ENCODE measurements at regions not wholly inside any gene's neighbourhood (a gene's known extent, or its start where the extent isn't known, plus 50 kb on each side); places are given as distances from the start of the nearest gene placed in this dataset.

DNA sequence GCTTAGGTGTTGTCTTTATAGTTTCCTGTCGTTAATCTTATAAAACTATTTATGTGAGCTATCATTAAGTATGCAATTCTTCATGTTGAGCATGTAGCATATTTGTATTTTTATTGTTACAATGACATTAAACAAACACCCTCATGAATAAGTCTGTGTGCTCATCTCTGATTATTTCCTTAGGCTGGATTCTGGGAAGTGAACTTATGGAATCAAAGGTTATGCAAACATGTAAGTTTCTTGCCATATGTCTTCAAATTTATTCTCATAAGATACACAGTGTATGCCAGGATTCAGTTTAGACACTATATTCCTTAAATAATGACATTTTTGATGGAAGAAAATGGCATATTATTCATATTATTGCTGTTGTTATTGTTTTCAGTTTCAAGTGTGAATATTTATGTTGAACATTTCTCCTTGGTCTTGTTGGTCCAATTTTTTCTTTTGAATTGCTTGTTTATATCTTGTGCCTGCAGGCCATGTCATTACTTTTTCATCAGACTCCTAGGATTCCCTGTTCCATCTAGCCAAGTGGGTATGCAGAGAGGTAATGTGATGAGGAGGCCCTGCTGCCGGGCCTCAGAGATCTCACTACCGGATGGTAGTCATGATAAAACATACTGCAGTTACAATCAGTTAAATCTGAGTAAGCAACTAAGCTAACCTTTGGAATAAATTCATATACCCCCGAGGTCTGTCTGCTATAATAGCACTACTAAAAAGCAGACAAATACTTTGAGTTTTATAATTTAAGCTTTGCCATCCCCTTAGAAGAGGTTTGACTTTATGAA lies 684.3 kb upstream of the SGO1 start:
- WGBS (ENCODE audit: insufficient coverage): 90% methylated on average over 2 of the region's 4 CpGs
- DNase-seq: no peak
- Histone ChIP-seq H3K36me3 (ENCODE audit: control insufficient read depth in 4 of 4, insufficient read depth in 4 of 4, low read length in 3 of 4) (no peaks in the 10 kb centered on the region), H3K9me3 (ENCODE audit: control extremely low read depth in 1 of 5, control insufficient read depth in 4 of 5, insufficient read depth in 2 of 5, low read depth in 1 of 5, low read length in 4 of 5) (no peaks in the 10 kb centered on the region), H3K27ac (ENCODE audit: insufficient read depth in 1 of 2, low read depth in 1 of 2, low read length in 2 of 2, poor library complexity in 1 of 2, severe bottlenecking in 2 of 2) (no peak overlapping the region), H3K4me1 (ENCODE audit: control extremely low read depth in 1 of 4, control insufficient read depth in 4 of 4, insufficient read depth in 4 of 4, low read length in 3 of 4) (no peaks in the 10 kb centered on the region), H3K27me3 (replicated peaks in 2 of 5; ENCODE audit: control insufficient read depth in 4 of 5, insufficient read depth in 5 of 5, low read length in 4 of 5) (no peaks in the 10 kb centered on the region), H3K4me3 (ENCODE audit: control insufficient read depth in 1 of 7, extremely low read depth in 1 of 7, insufficient read depth in 4 of 7, low read depth in 2 of 7, low read length in 6 of 7) (no peak overlapping the region)
- POLR2A ChIA-PET: no interaction called here
- CTCF ChIA-PET: no interaction called here

DNA sequence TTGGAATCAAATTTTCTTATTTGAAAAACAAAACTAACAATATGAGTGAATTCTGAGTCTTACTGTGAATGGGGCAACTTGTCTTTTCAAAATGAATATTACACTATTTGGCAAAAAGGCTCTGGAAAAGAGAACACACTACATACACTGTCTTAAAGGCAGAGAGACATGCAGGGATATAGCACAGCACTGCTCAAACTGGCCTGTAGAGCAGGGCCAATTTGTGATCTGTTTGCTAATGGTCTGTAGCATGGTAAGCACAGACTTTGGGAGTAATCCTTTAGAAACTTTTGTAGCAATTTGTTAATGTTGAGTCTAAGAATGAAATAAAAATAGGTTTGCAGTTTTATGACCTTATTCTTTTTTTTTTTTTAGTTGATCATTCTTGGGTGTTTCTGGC lies 679.8 kb upstream of the SGO1 start:
- ChIA-PET POLR2A (no interaction called here), CTCF (no interaction called here)
- H3K27ac ChIP-seq (ENCODE audit: insufficient read depth in 1 of 2, low read depth in 1 of 2, low read length in 2 of 2, poor library complexity in 1 of 2, severe bottlenecking in 2 of 2): no peak overlapping the region
- H3K4me3 ChIP-seq (ENCODE audit: control insufficient read depth in 1 of 7, extremely low read depth in 1 of 7, insufficient read depth in 4 of 7, low read depth in 2 of 7, low read length in 6 of 7): no peak overlapping the region
- DNase-seq: no peak
- no peaks in the 10 kb centered on the region for H3K9me3 ChIP-seq (ENCODE audit: control extremely low read depth in 1 of 5, control insufficient read depth in 4 of 5, insufficient read depth in 2 of 5, low read depth in 1 of 5, low read length in 4 of 5)
- H3K36me3 ChIP-seq (ENCODE audit: control insufficient read depth in 4 of 4, insufficient read depth in 4 of 4, low read length in 3 of 4): no peaks in the 10 kb centered on the region
- H3K4me1 ChIP-seq (ENCODE audit: control extremely low read depth in 1 of 4, control insufficient read depth in 4 of 4, insufficient read depth in 4 of 4, low read length in 3 of 4): no peaks in the 10 kb centered on the region
- no peaks in the 10 kb centered on the region for H3K27me3 ChIP-seq (replicated peaks in 2 of 5; ENCODE audit: control insufficient read depth in 4 of 5, insufficient read depth in 5 of 5, low read length in 4 of 5)

DNA sequence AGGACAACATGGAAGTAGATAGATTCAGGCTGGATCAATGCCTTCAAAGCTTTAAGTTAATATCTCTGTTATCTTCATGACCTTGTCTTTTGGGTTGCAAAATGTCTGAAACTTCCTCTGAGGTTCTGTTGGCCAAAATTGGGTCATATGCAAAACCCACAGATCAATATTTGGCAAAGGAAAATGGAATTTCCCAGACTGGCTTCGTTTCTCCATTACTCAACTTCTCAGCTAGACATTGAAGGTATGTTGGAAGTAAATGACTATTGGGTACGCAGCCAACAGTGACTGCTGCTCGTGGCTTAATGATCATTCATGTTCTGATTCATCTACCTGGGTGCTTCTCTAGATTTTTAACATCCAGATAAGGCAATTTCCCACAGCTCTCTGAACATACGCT lies 675.4 kb upstream of the SGO1 start:
- DNase-seq: no peak
- ChIA-PET CTCF (no interaction called here), POLR2A (no interaction called here)
- no peak overlapping the region for H3K27ac ChIP-seq (ENCODE audit: insufficient read depth in 1 of 2, low read depth in 1 of 2, low read length in 2 of 2, poor library complexity in 1 of 2, severe bottlenecking in 2 of 2)
- 83% methylated on average over 3 of the region's 4 CpGs for WGBS (ENCODE audit: insufficient coverage)
- no peak overlapping the region for H3K4me3 ChIP-seq (ENCODE audit: control insufficient read depth in 1 of 7, extremely low read depth in 1 of 7, insufficient read depth in 4 of 7, low read depth in 2 of 7, low read length in 6 of 7)
- no peaks in the 10 kb centered on the region for H3K9me3 ChIP-seq (ENCODE audit: control extremely low read depth in 1 of 5, control insufficient read depth in 4 of 5, insufficient read depth in 2 of 5, low read depth in 1 of 5, low read length in 4 of 5)
- no peaks in the 10 kb centered on the region for H3K4me1 ChIP-seq (ENCODE audit: control extremely low read depth in 1 of 4, control insufficient read depth in 4 of 4, insufficient read depth in 4 of 4, low read length in 3 of 4)
- no peaks in the 10 kb centered on the region for H3K36me3 ChIP-seq (ENCODE audit: control insufficient read depth in 4 of 4, insufficient read depth in 4 of 4, low read length in 3 of 4)
- no peaks in the 10 kb centered on the region for H3K27me3 ChIP-seq (replicated peaks in 2 of 5; ENCODE audit: control insufficient read depth in 4 of 5, insufficient read depth in 5 of 5, low read length in 4 of 5)

- 80% methylated on average over 1 of the region's 2 CpGs for WGBS (ENCODE audit: insufficient coverage)
- ChIA-PET POLR2A (no interaction called here), CTCF (no interaction called here)
- no peaks in the 10 kb centered on the region for H3K27me3 ChIP-seq (replicated peaks in 2 of 5; ENCODE audit: control insufficient read depth in 4 of 5, insufficient read depth in 5 of 5, low read length in 4 of 5)
- H3K36me3 ChIP-seq (ENCODE audit: control insufficient read depth in 4 of 4, insufficient read depth in 4 of 4, low read length in 3 of 4): no peaks in the 10 kb centered on the region
- no peaks in the 10 kb centered on the region for H3K4me1 ChIP-seq (ENCODE audit: control extremely low read depth in 1 of 4, control insufficient read depth in 4 of 4, insufficient read depth in 4 of 4, low read length in 3 of 4)
- DNase-seq: no peak
- H3K4me3 ChIP-seq (ENCODE audit: control insufficient read depth in 1 of 7, extremely low read depth in 1 of 7, insufficient read depth in 4 of 7, low read depth in 2 of 7, low read length in 6 of 7): no peak overlapping the region
- H3K27ac ChIP-seq (ENCODE audit: insufficient read depth in 1 of 2, low read depth in 1 of 2, low read length in 2 of 2, poor library complexity in 1 of 2, severe bottlenecking in 2 of 2): no peak overlapping the region
- H3K9me3 ChIP-seq (ENCODE audit: control extremely low read depth in 1 of 5, control insufficient read depth in 4 of 5, insufficient read depth in 2 of 5, low read depth in 1 of 5, low read length in 4 of 5): peaks cover 0 to 6% (median 3%) of the 10 kb centered on the region in 5 experiments
These were observed 671.6 kb upstream of the SGO1 start for GRCh38 chr3:20857636-20858035.

DNA sequence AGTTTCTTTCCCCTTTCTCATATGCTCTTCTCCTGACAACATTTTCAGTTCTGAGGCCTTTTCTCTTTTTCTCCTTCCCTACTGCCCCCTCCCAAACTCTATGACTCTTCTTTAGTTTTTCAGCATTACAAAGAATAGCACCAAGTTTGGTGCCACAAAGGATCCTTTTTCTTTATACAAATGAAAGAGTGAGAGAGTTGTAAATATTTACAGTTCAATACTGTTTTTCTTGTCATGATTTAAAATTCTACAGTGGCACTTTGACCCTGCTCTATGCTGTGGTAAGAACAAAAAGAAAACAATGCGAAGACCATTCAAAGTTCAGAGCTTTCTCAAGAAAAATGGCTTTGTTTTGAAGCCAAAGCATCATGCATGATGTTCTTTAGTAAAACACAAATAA lies 667.9 kb upstream of the SGO1 start:
- H3K36me3 ChIP-seq (ENCODE audit: control insufficient read depth in 4 of 4, insufficient read depth in 4 of 4, low read length in 3 of 4): no peaks in the 10 kb centered on the region
- H3K4me1 ChIP-seq (ENCODE audit: control extremely low read depth in 1 of 4, control insufficient read depth in 4 of 4, insufficient read depth in 4 of 4, low read length in 3 of 4): no peaks in the 10 kb centered on the region
- WGBS (ENCODE audit: insufficient coverage): 100% methylated on average over 1 of the region's 1 CpG
- ChIA-PET CTCF (no interaction called here), POLR2A (no interaction called here)
- no peak overlapping the region for H3K4me3 ChIP-seq (ENCODE audit: control insufficient read depth in 1 of 7, extremely low read depth in 1 of 7, insufficient read depth in 4 of 7, low read depth in 2 of 7, low read length in 6 of 7)
- H3K9me3 ChIP-seq (ENCODE audit: control extremely low read depth in 1 of 5, control insufficient read depth in 4 of 5, insufficient read depth in 2 of 5, low read depth in 1 of 5, low read length in 4 of 5): peaks cover 0 to 6% (median 3%) of the 10 kb centered on the region in 5 experiments
- H3K27me3 ChIP-seq (replicated peaks in 2 of 5; ENCODE audit: control insufficient read depth in 4 of 5, insufficient read depth in 5 of 5, low read length in 4 of 5): no peaks in the 10 kb centered on the region
- DNase-seq: no peak
- H3K27ac ChIP-seq (ENCODE audit: insufficient read depth in 1 of 2, low read depth in 1 of 2, low read length in 2 of 2, poor library complexity in 1 of 2, severe bottlenecking in 2 of 2): no peak overlapping the region

GRCh38 chr3:20852712-20853111 lies 666.7 kb upstream of the SGO1 start:
- no peaks in the 10 kb centered on the region for H3K4me1 ChIP-seq (ENCODE audit: control extremely low read depth in 1 of 4, control insufficient read depth in 4 of 4, insufficient read depth in 4 of 4, low read length in 3 of 4)
- WGBS (ENCODE audit: insufficient coverage): 95% methylated on average over 2 of the region's 2 CpGs
- CTCF ChIA-PET: no interaction called here
- no peaks in the 10 kb centered on the region for H3K36me3 ChIP-seq (ENCODE audit: control insufficient read depth in 4 of 4, insufficient read depth in 4 of 4, low read length in 3 of 4)
- H3K4me3 ChIP-seq (ENCODE audit: control insufficient read depth in 1 of 7, extremely low read depth in 1 of 7, insufficient read depth in 4 of 7, low read depth in 2 of 7, low read length in 6 of 7): no peak overlapping the region
- no peak overlapping the region for H3K27ac ChIP-seq (ENCODE audit: insufficient read depth in 1 of 2, low read depth in 1 of 2, low read length in 2 of 2, poor library complexity in 1 of 2, severe bottlenecking in 2 of 2)
- POLR2A ChIA-PET: no interaction called here
- H3K27me3 ChIP-seq (replicated peaks in 2 of 5; ENCODE audit: control insufficient read depth in 4 of 5, insufficient read depth in 5 of 5, low read length in 4 of 5): no peaks in the 10 kb centered on the region
- H3K9me3 ChIP-seq (ENCODE audit: control extremely low read depth in 1 of 5, control insufficient read depth in 4 of 5, insufficient read depth in 2 of 5, low read depth in 1 of 5, low read length in 4 of 5): peaks cover 0 to 6% (median 3%) of the 10 kb centered on the region in 5 experiments
- no peak for DNase-seq

- no peaks in the 10 kb centered on the region for H3K27me3 ChIP-seq (replicated peaks in 2 of 5; ENCODE audit: control insufficient read depth in 4 of 5, insufficient read depth in 5 of 5, low read length in 4 of 5)
These were observed 664.0 kb upstream of the SGO1 start for GRCh38 chr3:20849975-20850374.

More at GRCh38 chr3:20849975-20850374, 664.0 kb upstream of the SGO1 start:
- POLR2A ChIA-PET: interaction anchor here (0.6 kb wide), 1 partner anchor 578 kb away, joined by 3 read pairs; no protein-coding TSS in a partner anchor
- WGBS (ENCODE audit: insufficient coverage): 92% methylated on average over 5 of the region's 5 CpGs
- H3K4me3 ChIP-seq (ENCODE audit: control insufficient read depth in 1 of 7, extremely low read depth in 1 of 7, insufficient read depth in 4 of 7, low read depth in 2 of 7, low read length in 6 of 7): no peak overlapping the region
- CTCF ChIA-PET: no interaction called here
- H3K27ac ChIP-seq (ENCODE audit: insufficient read depth in 1 of 2, low read depth in 1 of 2, low read length in 2 of 2, poor library complexity in 1 of 2, severe bottlenecking in 2 of 2): no peak overlapping the region
- peaks cover 0 to 2% (median 0%) of the 10 kb centered on the region in 5 experiments for H3K9me3 ChIP-seq (ENCODE audit: control extremely low read depth in 1 of 5, control insufficient read depth in 4 of 5, insufficient read depth in 2 of 5, low read depth in 1 of 5, low read length in 4 of 5)
- DNase-seq: no peak
- no peaks in the 10 kb centered on the region for H3K4me1 ChIP-seq (ENCODE audit: control extremely low read depth in 1 of 4, control insufficient read depth in 4 of 4, insufficient read depth in 4 of 4, low read length in 3 of 4)
- H3K36me3 ChIP-seq (ENCODE audit: control insufficient read depth in 4 of 4, insufficient read depth in 4 of 4, low read length in 3 of 4): no peaks in the 10 kb centered on the region
